Hepatocyte (in vitro differentiated cells): ENCODE measurements at regions not wholly inside any gene's neighbourhood (a gene's known extent, or its start where the extent isn't known, plus 50 kb on each side); places are given as distances from the start of the nearest gene placed in this dataset.
"Not testable (repeated sequence)": the region's sequence is repeated elsewhere in the genome, so short reads cannot be mapped to it uniquely, and the experiment has no call there.

Experiments used
- CTCF ChIP-seq: fragments of 200-600 bp; sonication (generic); IDR thresholded peaks from 2 replicates; pipeline ENCODE4 v1.5.1; 2016; ENCODE audit warnings: antibody characterized with exemption, mild to moderate bottlenecking; ENCODE audit not compliant: poor library complexity
- EZH2 ChIP-seq: fragments of 200-600 bp; sonication (generic); IDR thresholded peaks from 2 replicates; pipeline ENCODE4 v1.6.1; 2016; ENCODE audit warnings: antibody characterized with exemption, mild to moderate bottlenecking, borderline replicate concordance
- EZH2phosphoT487 ChIP-seq: fragments of 200-600 bp; sonication (generic); IDR thresholded peaks from one replicate; pipeline ENCODE4 v1.6.1; 2018; ENCODE audit warnings: antibody characterized with exemption, mild to moderate bottlenecking, low read depth, moderate library complexity; ENCODE audit not compliant: unreplicated experiment, severe bottlenecking

- not testable (repeated sequence) for TF ChIP-seq EZH2, CTCF, EZH2phosphoT487
These were observed 169.9 kb upstream of the ZNF608 start for GRCh38 chr5:124916313-124916712.
